GM13976 (cell line): ENCODE measurements at regions not wholly inside any gene's neighbourhood (a gene's known extent, or its start where the extent isn't known, plus 50 kb on each side); places are given as distances from the start of the nearest gene placed in this dataset.

Experiments used
- DNase-seq: peaks from one replicate; pipeline ENCODE4 v3.0.0; 2012; ENCODE audit warnings: low spot score
- in situ Hi-C: fragments of 300-500 bp; cut with MboI; formaldehyde crosslinking; loops from one replicate; pipeline ENCODE4 v1.12.0; 2022; ENCODE audit warnings: low sequenced_read_pairs, mixed read lengths, inconsistent platforms; ENCODE audit not compliant: unreplicated experiment
- TF ChIP-seq, protein P1 (sequence below): IDR thresholded peaks from 2 replicates; pipeline ENCODE4 v1.5.1; 2012; ENCODE audit warnings: borderline replicate concordance, mild to moderate bottlenecking; ENCODE audit not compliant: insufficient read depth; ENCODE audit errors: extremely low read depth, missing control alignments, control extremely low read depth

DNA sequence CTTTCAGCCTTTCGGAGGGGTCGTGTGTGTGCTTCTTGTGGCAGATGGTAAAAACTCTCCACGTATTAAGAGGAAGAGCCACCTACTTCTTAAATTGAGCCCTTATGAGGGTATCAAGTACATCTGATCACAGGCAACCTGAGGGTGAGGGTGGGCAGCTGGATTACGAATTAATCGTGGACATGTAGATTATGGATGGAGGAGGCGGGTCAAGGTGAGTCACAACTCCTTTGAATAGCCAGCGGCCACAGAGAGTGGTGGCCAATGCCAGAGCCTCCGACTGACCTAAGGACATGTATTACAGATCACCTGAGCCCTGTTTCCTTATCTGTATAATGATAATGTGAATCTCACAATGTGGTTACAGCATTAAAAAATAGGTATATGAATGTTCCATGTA lies 1083.9 kb downstream of the SORCS3 start:
- in situ Hi-C loops, result no loop called here
- TF ChIP-seq, protein P1, sequence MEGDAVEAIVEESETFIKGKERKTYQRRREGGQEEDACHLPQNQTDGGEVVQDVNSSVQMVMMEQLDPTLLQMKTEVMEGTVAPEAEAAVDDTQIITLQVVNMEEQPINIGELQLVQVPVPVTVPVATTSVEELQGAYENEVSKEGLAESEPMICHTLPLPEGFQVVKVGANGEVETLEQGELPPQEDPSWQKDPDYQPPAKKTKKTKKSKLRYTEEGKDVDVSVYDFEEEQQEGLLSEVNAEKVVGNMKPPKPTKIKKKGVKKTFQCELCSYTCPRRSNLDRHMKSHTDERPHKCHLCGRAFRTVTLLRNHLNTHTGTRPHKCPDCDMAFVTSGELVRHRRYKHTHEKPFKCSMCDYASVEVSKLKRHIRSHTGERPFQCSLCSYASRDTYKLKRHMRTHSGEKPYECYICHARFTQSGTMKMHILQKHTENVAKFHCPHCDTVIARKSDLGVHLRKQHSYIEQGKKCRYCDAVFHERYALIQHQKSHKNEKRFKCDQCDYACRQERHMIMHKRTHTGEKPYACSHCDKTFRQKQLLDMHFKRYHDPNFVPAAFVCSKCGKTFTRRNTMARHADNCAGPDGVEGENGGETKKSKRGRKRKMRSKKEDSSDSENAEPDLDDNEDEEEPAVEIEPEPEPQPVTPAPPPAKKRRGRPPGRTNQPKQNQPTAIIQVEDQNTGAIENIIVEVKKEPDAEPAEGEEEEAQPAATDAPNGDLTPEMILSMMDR, result no peak
- DNase-seq, result no peak

- TF ChIP-seq, protein P1, result no peak
Observed at GRCh38 chr10:105718207-105718995, 1077.3 kb downstream of the SORCS3 start.

DNA sequence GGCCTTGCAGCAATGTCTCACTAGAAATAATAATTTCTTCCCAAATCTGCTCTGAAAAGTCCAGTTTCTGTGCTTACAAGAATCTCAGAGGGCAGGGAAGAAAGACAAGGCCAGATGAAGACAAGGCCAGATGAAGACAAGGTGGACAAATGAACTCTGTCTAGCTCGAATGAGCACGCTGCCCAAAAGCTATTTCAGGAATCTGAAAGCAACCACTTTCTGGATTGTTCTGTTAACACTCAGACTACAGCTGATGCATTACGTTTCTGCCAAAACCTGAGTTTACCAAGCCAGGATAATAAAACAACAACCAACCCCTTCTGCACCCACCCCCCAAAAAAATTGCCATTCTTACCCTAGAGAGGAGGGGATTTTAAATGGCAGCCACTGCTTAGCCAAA lies 1073.6 kb downstream of the SORCS3 start:
- TF ChIP-seq, protein P1, result no peak
- in situ Hi-C loops, result no loop called here
- no peak for DNase-seq

More at GRCh38 chr10:105718207-105718995, 1077.3 kb downstream of the SORCS3 start:
- no peak for DNase-seq
- in situ Hi-C loops, result no loop called here

DNA sequence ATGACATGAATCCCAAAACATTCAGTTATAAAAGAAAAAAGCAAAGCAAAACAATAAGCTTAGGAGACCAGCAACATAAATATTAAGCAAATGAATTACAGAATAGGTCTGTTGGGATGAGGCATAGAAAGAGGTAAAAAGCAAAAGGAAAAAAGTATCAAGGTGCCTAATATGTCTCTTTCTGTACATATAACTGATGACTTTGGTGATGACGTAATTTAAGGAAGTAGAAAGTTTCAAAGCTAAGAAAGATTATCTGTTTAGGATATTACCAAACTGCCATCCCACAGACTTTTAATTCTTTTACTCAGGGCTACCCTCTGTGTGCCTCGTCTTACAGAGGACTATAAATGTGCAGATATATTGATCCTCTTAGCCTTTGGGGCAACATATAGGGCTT lies 1066.5 kb downstream of the SORCS3 start:
- in situ Hi-C loops, result no loop called here
- no peak for DNase-seq
- TF ChIP-seq, protein P1, result no peak

DNA sequence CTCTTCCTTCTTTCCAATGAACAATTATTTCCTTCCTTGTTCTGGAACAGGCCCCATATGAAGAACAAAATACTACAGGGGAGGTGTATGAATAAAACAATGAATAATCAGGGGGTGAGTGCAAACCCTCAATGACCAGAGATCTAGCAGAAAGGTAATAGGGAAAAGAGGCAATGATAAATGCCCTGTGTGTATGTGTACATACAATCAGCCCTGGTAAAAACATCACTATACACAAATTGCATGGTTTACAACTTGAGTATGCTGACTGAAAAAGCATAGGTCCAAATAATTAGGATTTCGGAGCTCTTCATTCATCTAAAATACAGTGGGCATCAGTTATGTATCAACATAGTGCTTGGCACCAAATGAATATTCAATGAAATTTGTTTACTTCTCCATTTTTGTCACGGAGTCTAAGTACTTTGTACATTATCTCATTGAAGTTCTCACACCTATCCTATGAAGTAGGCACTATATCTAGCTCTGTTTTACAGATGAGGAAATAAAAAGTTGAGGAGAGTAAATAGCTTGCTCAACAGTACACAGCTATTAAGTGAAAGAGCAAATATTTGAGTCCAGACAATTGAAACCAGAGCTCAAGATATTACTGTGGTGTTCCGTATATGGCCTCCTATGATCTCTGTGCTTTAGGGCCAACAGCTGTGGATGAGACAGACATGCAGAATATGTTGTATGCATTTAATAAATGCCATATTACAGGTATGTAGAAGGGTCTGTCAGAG lies 1065.4 kb downstream of the SORCS3 start:
- no peak for DNase-seq
- in situ Hi-C loops, result no loop called here
- TF ChIP-seq, protein P1, result no peak

GRCh38 chr10:105702211-105702610 lies 1061.1 kb downstream of the SORCS3 start:
- in situ Hi-C loops, result no loop called here
- no peak for DNase-seq
- TF ChIP-seq, protein P1, result no peak
